Coronary artery (tissue), 2 donors: ENCODE measurements at regions not wholly inside any gene's neighbourhood (a gene's known extent, or its start where the extent isn't known, plus 50 kb on each side); places are given as distances from the start of the nearest gene placed in this dataset.

Source experiments
- DNase-seq: peaks from one replicate; pipeline ENCODE4 v3.0.0-alpha.2; 2017; ENCODE audit warnings: low spot score
- H3K27ac ChIP-seq, 2 donors: fragments of 200-600 bp; sonication (generic); one replicate each; pipeline ENCODE4 v1.5.1; 2016 to 2019
- H3K4me3 ChIP-seq: fragments of 200-600 bp; sonication (generic); 2 replicates; pipeline ENCODE4 v1.5.1; 2016; ENCODE audit warnings: mild to moderate bottlenecking, moderate library complexity
- TF ChIP-seq, protein P1 (sequence below): fragments of 200-600 bp; sonication (generic); IDR thresholded peaks from one replicate; pipeline ENCODE4 v1.5.1; 2019; ENCODE audit warnings: antibody characterized with exemption

GRCh38 chr12:24608637-24609285 is 340.1 kb downstream of the BCAT1 start:
- TF ChIP-seq, protein P1, sequence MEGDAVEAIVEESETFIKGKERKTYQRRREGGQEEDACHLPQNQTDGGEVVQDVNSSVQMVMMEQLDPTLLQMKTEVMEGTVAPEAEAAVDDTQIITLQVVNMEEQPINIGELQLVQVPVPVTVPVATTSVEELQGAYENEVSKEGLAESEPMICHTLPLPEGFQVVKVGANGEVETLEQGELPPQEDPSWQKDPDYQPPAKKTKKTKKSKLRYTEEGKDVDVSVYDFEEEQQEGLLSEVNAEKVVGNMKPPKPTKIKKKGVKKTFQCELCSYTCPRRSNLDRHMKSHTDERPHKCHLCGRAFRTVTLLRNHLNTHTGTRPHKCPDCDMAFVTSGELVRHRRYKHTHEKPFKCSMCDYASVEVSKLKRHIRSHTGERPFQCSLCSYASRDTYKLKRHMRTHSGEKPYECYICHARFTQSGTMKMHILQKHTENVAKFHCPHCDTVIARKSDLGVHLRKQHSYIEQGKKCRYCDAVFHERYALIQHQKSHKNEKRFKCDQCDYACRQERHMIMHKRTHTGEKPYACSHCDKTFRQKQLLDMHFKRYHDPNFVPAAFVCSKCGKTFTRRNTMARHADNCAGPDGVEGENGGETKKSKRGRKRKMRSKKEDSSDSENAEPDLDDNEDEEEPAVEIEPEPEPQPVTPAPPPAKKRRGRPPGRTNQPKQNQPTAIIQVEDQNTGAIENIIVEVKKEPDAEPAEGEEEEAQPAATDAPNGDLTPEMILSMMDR = no peak
- DNase-seq = no peak
- Histone ChIP-seq H3K4me3 (no peak overlapping the region), H3K27ac (no peak overlapping the region)

DNA sequence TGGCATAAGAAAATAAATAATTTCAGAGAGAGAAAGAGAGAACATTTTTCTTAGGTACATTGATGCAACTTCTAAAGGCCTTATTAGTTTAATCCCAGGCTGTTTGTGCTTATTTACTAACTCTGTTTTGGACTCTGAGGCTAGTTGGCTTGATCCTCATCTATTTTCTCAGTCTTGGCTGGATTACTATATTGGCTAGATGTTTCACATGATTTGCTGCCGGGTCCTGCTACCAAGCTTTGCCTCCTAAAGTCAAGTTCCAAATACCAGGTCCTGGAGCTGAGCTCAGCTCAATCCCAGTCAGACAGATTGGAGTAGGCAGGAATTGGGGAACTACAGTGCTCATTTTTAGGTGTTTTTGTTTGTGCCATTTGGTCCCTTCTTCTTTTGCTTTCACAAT is 340.8 kb downstream of the BCAT1 start:
- TF ChIP-seq, protein P1 = no peak
- Histone ChIP-seq H3K27ac (no peak overlapping the region), H3K4me3 (no peak overlapping the region)
- DNase-seq = no peak

- Histone ChIP-seq H3K27ac (no peak overlapping the region), H3K4me3 (no peak overlapping the region)
- TF ChIP-seq, protein P1 = no peak
- DNase-seq = no peak
Measured at GRCh38 chr12:24605916-24606315, 343.0 kb downstream of the BCAT1 start.

- Histone ChIP-seq H3K4me3 (no peak overlapping the region), H3K27ac (no peak overlapping the region)
- TF ChIP-seq, protein P1 = no peak
- no peak for DNase-seq
Measured at GRCh38 chr12:24605466-24605865, 343.4 kb downstream of the BCAT1 start.

- no peak overlapping the region for H3K27ac ChIP-seq
- no peak for DNase-seq
- TF ChIP-seq, protein P1 = no peak
Measured at GRCh38 chr12:24603371-24603770, 345.5 kb downstream of the BCAT1 start.

GRCh38 chr12:24600996-24601395 is 347.9 kb downstream of the BCAT1 start:
- no peak for DNase-seq
- TF ChIP-seq, protein P1 = no peak
- Histone ChIP-seq H3K27ac (no peak overlapping the region), H3K4me3 (no peak overlapping the region)

More at GRCh38 chr12:24603371-24603770, 345.5 kb downstream of the BCAT1 start:
- H3K4me3 ChIP-seq = no peak overlapping the region

DNA sequence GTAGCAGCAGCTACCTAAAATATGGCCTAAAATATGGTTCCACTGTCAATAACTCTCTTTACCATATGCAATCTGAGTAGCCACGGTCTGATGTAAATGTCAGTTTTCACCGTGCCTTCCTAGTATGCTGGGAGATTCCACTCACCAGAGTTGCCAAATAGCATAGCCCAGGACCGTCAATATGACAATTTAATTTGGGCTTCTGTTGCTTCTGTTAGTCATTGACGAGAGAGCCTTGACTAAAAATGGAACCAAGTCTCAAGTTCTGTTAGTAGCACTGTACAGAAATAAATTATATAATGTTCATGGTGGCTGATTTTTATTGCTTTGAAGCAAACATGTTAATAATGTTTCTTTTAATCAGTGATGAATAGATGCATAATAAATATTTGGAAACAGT is 348.4 kb downstream of the BCAT1 start:
- no peak overlapping the region for H3K4me3 ChIP-seq
- DNase-seq = no peak
- no peak overlapping the region for H3K27ac ChIP-seq
- TF ChIP-seq, protein P1 = no peak
